Karpas-422 (cell line): ENCODE measurements at regions not wholly inside any gene's neighbourhood (a gene's known extent, or its start where the extent isn't known, plus 50 kb on each side); places are given as distances from the start of the nearest gene placed in this dataset.
"Not testable (repeated sequence)": the region's sequence is repeated elsewhere in the genome, so short reads cannot be mapped to it uniquely, and the experiment has no call there.

Source experiments
- DNase-seq: peaks from one replicate; pipeline ENCODE4 v3.0.0-alpha.2; 2015
- H2AFZ ChIP-seq: fragments of 200-600 bp; sonication (generic); 2 replicates; pipeline ENCODE4 v1.6.1; 2014; ENCODE audit warnings: antibody characterized with exemption, low read length, mixed read lengths
- H3K27ac ChIP-seq: fragments of 200-600 bp; sonication (generic); 2 replicates; pipeline ENCODE4 v1.5.1; 2014; ENCODE audit warnings: mild to moderate bottlenecking, low read length, moderate library complexity
- H3K27me3 ChIP-seq: fragments of 200-600 bp; sonication (generic); 2 replicates; pipeline ENCODE4 v1.6.1; 2014; ENCODE audit warnings: low read length, mixed read lengths
- H3K36me3 ChIP-seq: fragments of 200-600 bp; sonication (generic); 2 replicates; pipeline ENCODE4 v1.6.1; 2014; ENCODE audit warnings: low read length, mixed read lengths; ENCODE audit not compliant: insufficient read depth
- H3K4me1 ChIP-seq: fragments of 200-600 bp; sonication (generic); 2 replicates; pipeline ENCODE4 v1.6.1; 2014; ENCODE audit warnings: mild to moderate bottlenecking, low read length, mixed read lengths
- H3K4me2 ChIP-seq: fragments of 200-600 bp; sonication (generic); 2 replicates; pipeline ENCODE4 v1.6.1; 2014; ENCODE audit warnings: low read length, low read depth, mild to moderate bottlenecking; ENCODE audit not compliant: poor library complexity, severe bottlenecking
- H3K4me3 ChIP-seq: fragments of 200-600 bp; sonication (generic); 2 replicates; pipeline ENCODE4 v1.5.1; 2014; ENCODE audit warnings: mild to moderate bottlenecking, antibody characterized with exemption, low read length, mixed read lengths
- H3K79me2 ChIP-seq: fragments of 200-600 bp; sonication (generic); 2 replicates; pipeline ENCODE4 v1.6.1; 2014; ENCODE audit warnings: mild to moderate bottlenecking, low read length, mixed read lengths
- H3K9ac ChIP-seq: fragments of 200-600 bp; sonication (generic); 2 replicates; pipeline ENCODE4 v1.6.0; 2014; ENCODE audit warnings: low read length
- H3K9me2 ChIP-seq: fragments of 200-600 bp; sonication (generic), shearing (Covaris generic); replicated peaks from 2 replicates; pipeline ENCODE4 v1.6.0; 2014; ENCODE audit warnings: mild to moderate bottlenecking, low read length, moderate library complexity; ENCODE audit not compliant: insufficient read depth
- H3K9me3 ChIP-seq: fragments of 300-700, 200-600 bp; sonication (generic); 2 replicates; pipeline ENCODE4 v1.6.1; 2014; ENCODE audit warnings: low read length, mixed read lengths
- H4K20me1 ChIP-seq: fragments of 200-600 bp; sonication (generic); 2 replicates; pipeline ENCODE4 v1.6.1; 2014; ENCODE audit warnings: mild to moderate bottlenecking, antibody characterized with exemption, low read length, low read depth; ENCODE audit not compliant: insufficient read depth

DNA sequence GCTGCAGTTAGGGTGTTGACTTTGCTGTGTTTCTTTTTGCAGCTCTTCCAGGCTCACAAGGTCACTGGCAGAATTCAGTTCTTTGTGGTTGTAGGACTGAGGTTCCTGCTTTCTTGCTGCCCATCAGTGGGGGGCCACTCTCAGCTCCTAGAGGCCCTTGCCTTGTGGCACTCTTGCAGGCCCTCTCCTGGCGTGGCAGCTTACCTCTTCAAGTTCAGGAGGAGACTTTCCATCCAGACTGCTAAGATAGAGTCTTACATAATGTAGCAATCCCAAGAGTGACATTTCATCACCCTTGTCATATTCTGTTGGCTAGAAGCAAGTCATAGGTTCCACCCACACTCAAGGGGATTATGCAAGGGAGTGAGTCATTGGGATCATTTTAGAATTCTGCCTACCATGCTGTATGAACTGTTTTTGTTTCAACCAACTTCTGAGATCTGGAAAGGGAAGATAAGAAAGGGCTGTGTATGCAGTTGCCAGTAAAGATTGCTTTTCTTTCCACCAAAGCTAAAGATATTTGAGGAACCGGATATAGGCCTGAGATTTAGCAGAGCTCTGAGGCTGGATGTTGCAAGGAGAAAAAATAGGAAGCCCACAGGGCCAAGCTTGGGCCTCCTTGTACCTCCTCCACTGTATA lies 91.7 kb downstream of the FAM72B start:
- not testable (repeated sequence) for H3K4me1 ChIP-seq, DNase-seq, H3K9ac ChIP-seq, H3K4me2 ChIP-seq, H3K79me2 ChIP-seq, H3K27me3 ChIP-seq, H3K36me3 ChIP-seq, H4K20me1 ChIP-seq, H2AFZ ChIP-seq, H3K9me3 ChIP-seq, H3K9me2 ChIP-seq, H3K4me3 ChIP-seq, H3K27ac ChIP-seq

GRCh38 chr1:121095014-121095413 lies 89.1 kb downstream of the FAM72B start:
- H3K4me2 ChIP-seq, H3K79me2 ChIP-seq, H3K27me3 ChIP-seq, H3K4me1 ChIP-seq, H3K9me3 ChIP-seq, H3K36me3 ChIP-seq, DNase-seq, H3K27ac ChIP-seq, H3K9me2 ChIP-seq, H4K20me1 ChIP-seq, H3K9ac ChIP-seq, H3K4me3 ChIP-seq, H2AFZ ChIP-seq: not testable (repeated sequence)

- not testable (repeated sequence) for H4K20me1 ChIP-seq, H3K9ac ChIP-seq, H3K36me3 ChIP-seq, H3K9me2 ChIP-seq, H3K4me3 ChIP-seq, H3K79me2 ChIP-seq, H3K4me1 ChIP-seq, H2AFZ ChIP-seq, H3K27me3 ChIP-seq, H3K9me3 ChIP-seq, H3K27ac ChIP-seq
- peak overlapping the region; percentile 19 for H3K4me2 ChIP-seq
- DNase-seq: peak; percentile 89
Observed at GRCh38 chr1:121097127-121097866, 86.8 kb downstream of the FAM72B start.

DNA sequence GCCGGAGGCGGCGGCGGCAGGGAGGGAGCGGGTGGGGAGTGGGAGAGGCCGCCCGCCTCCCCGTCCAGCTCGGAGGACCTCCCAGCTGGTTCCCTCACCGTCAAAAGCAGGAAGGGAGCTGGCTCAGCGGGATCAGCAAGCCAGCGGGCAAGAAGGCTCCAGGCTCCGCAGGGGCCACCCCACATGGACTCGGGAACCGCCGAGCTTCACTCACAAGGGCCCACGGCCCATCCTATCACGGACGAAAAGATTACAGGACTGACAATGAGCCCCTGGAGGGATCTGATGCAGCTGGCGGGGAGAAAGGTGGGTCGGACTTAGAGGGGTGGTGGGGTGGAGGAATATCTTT lies 86.3 kb downstream of the FAM72B start:
- not testable (repeated sequence) for H3K4me1 ChIP-seq, H4K20me1 ChIP-seq, DNase-seq, H3K36me3 ChIP-seq, H3K79me2 ChIP-seq, H2AFZ ChIP-seq, H3K9me3 ChIP-seq, H3K27ac ChIP-seq, H3K27me3 ChIP-seq, H3K9ac ChIP-seq, H3K4me3 ChIP-seq, H3K9me2 ChIP-seq
- H3K4me2 ChIP-seq: peak overlapping the region; percentile 19

DNA sequence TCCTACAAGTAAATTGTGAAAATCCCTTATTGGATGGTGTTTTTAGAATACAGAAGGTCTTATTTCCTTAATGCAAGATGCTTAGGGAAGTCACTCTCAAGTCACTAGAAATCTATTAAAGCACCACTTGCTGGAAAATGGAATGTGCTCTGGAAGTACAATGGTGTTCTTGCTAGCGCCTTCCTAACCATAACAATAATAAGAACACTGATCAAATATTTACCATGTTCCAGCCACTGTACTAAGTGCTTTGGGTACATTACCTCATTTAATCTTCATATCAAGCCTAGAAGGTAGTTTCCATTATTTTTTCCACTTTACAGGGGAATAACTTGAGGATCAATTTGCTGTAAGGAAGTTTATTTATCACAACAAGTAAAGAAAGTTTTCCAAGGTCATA lies 75.1 kb downstream of the FAM72B start:
- H3K27me3 ChIP-seq, H3K4me2 ChIP-seq, H2AFZ ChIP-seq, H3K36me3 ChIP-seq, H3K9me2 ChIP-seq, DNase-seq, H3K79me2 ChIP-seq, H3K27ac ChIP-seq, H3K9me3 ChIP-seq, H4K20me1 ChIP-seq, H3K4me1 ChIP-seq, H3K4me3 ChIP-seq, H3K9ac ChIP-seq: not testable (repeated sequence)

DNA sequence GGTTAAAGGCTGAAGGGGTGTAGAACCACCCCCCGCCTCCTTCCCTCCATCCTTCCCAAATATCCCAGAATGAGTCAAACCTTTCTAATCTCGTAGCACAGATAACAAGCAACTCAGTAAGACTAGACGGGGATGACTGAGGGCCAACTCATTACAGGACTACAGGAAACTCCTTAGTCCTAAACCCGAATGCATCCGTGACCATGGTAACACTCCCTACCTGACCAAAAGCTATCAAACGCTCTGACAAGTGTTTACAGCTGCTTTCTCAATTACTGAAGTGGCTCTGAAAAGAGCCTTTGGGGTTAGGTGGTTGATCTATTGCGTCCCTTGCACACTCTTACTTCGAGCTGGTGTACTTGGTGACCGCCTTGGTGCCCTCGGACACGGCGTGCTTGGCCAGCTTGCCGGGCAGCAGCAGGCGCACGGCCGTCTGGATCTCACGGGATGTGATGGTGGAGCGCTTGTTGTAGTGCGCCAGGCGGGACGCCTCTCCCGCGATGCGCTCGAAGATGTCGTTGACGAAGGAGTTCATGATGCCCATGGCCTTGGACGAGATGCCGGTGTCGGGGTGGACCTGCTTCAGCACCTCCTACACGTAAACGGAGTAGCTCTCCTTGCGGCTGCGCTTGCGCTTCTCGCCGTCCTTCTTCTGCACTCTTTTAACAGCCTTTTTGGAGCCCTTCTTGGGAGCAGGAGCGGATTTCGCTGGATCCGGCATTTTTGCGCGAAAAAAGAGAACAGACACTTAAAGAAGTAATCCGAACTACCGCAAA lies 67.4 kb downstream of the FAM72B start:
- not testable (repeated sequence) for DNase-seq, H3K79me2 ChIP-seq, H3K4me3 ChIP-seq, H3K4me2 ChIP-seq, H3K9ac ChIP-seq, H3K27ac ChIP-seq, H3K9me3 ChIP-seq, H4K20me1 ChIP-seq, H3K4me1 ChIP-seq, H3K27me3 ChIP-seq, H3K9me2 ChIP-seq, H2AFZ ChIP-seq, H3K36me3 ChIP-seq

- not testable (repeated sequence) for H3K27me3 ChIP-seq, DNase-seq
Observed at GRCh38 chr1:121117298-121117611, 66.9 kb downstream of the FAM72B start.

GRCh38 chr1:121117622-121118479 lies 66.3 kb downstream of the FAM72B start:
- H2AFZ ChIP-seq, DNase-seq, H3K36me3 ChIP-seq, H4K20me1 ChIP-seq, H3K9ac ChIP-seq, H3K27me3 ChIP-seq, H3K27ac ChIP-seq, H3K4me3 ChIP-seq, H3K9me3 ChIP-seq, H3K4me2 ChIP-seq, H3K4me1 ChIP-seq, H3K9me2 ChIP-seq, H3K79me2 ChIP-seq: not testable (repeated sequence)

More at GRCh38 chr1:121117298-121117611, 66.9 kb downstream of the FAM72B start:
- not testable (repeated sequence) for H3K9me2 ChIP-seq, H3K36me3 ChIP-seq, H3K27ac ChIP-seq, H3K4me1 ChIP-seq, H3K9me3 ChIP-seq, H3K4me3 ChIP-seq, H3K4me2 ChIP-seq, H4K20me1 ChIP-seq, H3K79me2 ChIP-seq, H3K9ac ChIP-seq, H2AFZ ChIP-seq
